ENCODE measurements at regions not wholly inside any gene's neighbourhood (a gene's known extent, or its start where the extent isn't known, plus 50 kb on each side); places are given as distances from the start of the nearest gene placed in this dataset.

- no peak for TF ChIP-seq USF2 (IDR thresholded peaks at IDR 0.05; ENCODE audit: low read length)
- no peak for TF ChIP-seq JUN (IDR thresholded peaks at IDR 0.05; ENCODE audit: low read depth, low read length)
- TF ChIP-seq NRF1 (IDR thresholded peaks at IDR 0.05; ENCODE audit: low read depth, low read length), result no peak
- TF ChIP-seq GTF2F1 (IDR thresholded peaks at IDR 0.05; ENCODE audit: borderline replicate concordance, low read depth, low read length), result no peak
- no peak for TF ChIP-seq KDM5A (IDR thresholded peaks at IDR 0.05; ENCODE audit: low read length)
- TF ChIP-seq POU5F1 (IDR thresholded peaks at IDR 0.05; ENCODE audit: low read depth, low read length), result no peak
- no peak for TF ChIP-seq CBX8 (IDR thresholded peaks at IDR 0.05; ENCODE audit: borderline replicate concordance, low read depth, low read length)
Observed at GRCh38 chr15:66985653-66986052, 79.7 kb upstream of the SMAD3 start (continued).
